ENCODE measurements at regions not wholly inside any gene's neighbourhood (a gene's known extent, or its start where the extent isn't known, plus 50 kb on each side); places are given as distances from the start of the nearest gene placed in this dataset.

- TF ChIP-seq, protein P1, sequence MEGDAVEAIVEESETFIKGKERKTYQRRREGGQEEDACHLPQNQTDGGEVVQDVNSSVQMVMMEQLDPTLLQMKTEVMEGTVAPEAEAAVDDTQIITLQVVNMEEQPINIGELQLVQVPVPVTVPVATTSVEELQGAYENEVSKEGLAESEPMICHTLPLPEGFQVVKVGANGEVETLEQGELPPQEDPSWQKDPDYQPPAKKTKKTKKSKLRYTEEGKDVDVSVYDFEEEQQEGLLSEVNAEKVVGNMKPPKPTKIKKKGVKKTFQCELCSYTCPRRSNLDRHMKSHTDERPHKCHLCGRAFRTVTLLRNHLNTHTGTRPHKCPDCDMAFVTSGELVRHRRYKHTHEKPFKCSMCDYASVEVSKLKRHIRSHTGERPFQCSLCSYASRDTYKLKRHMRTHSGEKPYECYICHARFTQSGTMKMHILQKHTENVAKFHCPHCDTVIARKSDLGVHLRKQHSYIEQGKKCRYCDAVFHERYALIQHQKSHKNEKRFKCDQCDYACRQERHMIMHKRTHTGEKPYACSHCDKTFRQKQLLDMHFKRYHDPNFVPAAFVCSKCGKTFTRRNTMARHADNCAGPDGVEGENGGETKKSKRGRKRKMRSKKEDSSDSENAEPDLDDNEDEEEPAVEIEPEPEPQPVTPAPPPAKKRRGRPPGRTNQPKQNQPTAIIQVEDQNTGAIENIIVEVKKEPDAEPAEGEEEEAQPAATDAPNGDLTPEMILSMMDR (IDR thresholded peaks at IDR 0.05): no peak
- TF ChIP-seq EZH2 (IDR thresholded peaks at IDR 0.05): no peak
These were observed 729.4 kb downstream of the RNF144A start for GRCh38 chr2:7646661-7647060.
